Stomach (tissue), 8 donors: ENCODE measurements at regions not wholly inside any gene's neighbourhood (a gene's known extent, or its start where the extent isn't known, plus 50 kb on each side); places are given as distances from the start of the nearest gene placed in this dataset.

Source experiments
- DNase-seq, 2 donors: peaks; one replicate each; pipeline versions ENCODE4 v3.0.0 to v3.0.0-alpha.2; 2013 to 2019
- H3K27ac ChIP-seq, 5 donors: fragments of 200-600 bp in 4 of 5; sonication (generic) in 4 of 5; one replicate each; pipeline ENCODE4 v1.5.1; 2013 to 2019; ENCODE audit warnings: mild to moderate bottlenecking in 1 of 5, moderate library complexity in 1 of 5
- H3K27me3 ChIP-seq, 3 donors: fragments of 200-600 bp; sonication (generic); one replicate each; pipeline ENCODE4 v1.5.1; 2017 to 2019; ENCODE audit warnings: mixed run types in 1 of 3
- H3K36me3 ChIP-seq, 4 donors: fragments of 200-600 bp; sonication (generic); 1 replicate in 3 of 4; 2 replicates in 1 of 4; pipeline ENCODE4 v1.5.1; 2016 to 2019
- H3K4me1 ChIP-seq, 4 donors: fragments of 200-600 bp; sonication (generic); one replicate each; pipeline ENCODE4 v1.5.1; 2016 to 2019
- H3K4me3 ChIP-seq, 4 donors: fragments of 200-600 bp; sonication (generic) in 3 of 4; one replicate each; pipeline ENCODE4 v1.5.1; 2016 to 2019; ENCODE audit warnings: mild to moderate bottlenecking in 1 of 4
- H3K9me3 ChIP-seq, 4 donors: fragments of 200-600 bp; sonication (generic); one replicate each; pipeline ENCODE4 v1.5.1; 2016 to 2019
- CTCF ChIP-seq, 7 experiments: fragments of 450-650 bp in 4 of 7; fragments of 200-600 bp in 3 of 7; sonication (generic) in 3 of 7; IDR thresholded peaks; one replicate each; pipeline ENCODE4 v1.5.1; 2016 to 2019; ENCODE audit warnings: antibody characterized with exemption in 7 of 7, control low read depth in 2 of 7, mild to moderate bottlenecking in 1 of 7
- EP300 ChIP-seq: sonication (generic); formaldehyde crosslinking; IDR thresholded peaks from one replicate; pipeline ENCODE4 v1.6.1; 2017; ENCODE audit warnings: antibody characterized with exemption
- POLR2A ChIP-seq, 4 donors: fragments of 450-650 bp; IDR thresholded peaks; one replicate each; pipeline ENCODE4 v1.6.1; 2016; ENCODE audit warnings: antibody characterized with exemption in 4 of 4, control low read depth in 2 of 4, mild to moderate bottlenecking in 1 of 4, moderate library complexity in 1 of 4
- POLR2AphosphoS5 ChIP-seq, 3 donors: sonication (generic); formaldehyde crosslinking; IDR thresholded peaks; one replicate each; pipeline ENCODE4 v1.6.1; 2016; ENCODE audit warnings: antibody characterized with exemption in 3 of 3
- WGBS, 5 donors: extraction: QIAGEN DNeasy Blood & Tissue Kit in 3 of 5; methylation state at CpG; one replicate each; pipeline versions ENCODE4 v1.1.5 to v1.1.7; 2013 to 2018; 5-methylcytosine and 5-hydroxymethylcytosine counted together
- intact Hi-C: fragments of 100-400 bp; cut with DNase I; formaldehyde crosslinking; loops from one replicate; pipeline ENCODE4 v1.15.1; 2023; ENCODE audit warnings: low total_unique reads
- donor health status: healthy with polysubstance abuse.
- donor health status: Bipolar disorder and iron deficiency.
- donor health status: healthy.

DNA sequence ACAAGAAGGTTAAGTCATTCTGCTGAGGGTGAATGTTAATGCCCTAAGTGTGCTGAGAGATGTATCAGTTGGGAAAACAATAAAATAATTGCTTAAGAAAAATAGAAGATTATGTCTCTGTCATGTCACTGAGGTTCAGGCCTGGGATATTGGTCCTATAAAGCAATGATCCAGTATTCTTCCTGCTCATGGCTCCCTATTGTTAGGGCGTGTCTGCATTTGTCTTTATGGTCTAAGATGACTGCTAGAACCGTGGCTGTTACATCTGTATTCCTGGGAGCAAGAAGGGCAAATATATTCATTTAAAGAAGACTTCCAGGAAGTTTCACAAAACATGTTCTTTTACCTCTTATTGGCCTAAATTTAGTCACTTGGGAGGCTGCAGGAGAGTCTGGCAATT is 125.0 kb downstream of the KCNE4 start:
- Histone ChIP-seq H3K27ac (no peak overlapping the region), H3K9me3 (no peaks in the 10 kb centered on the region), H3K4me1 (no peaks in the 10 kb centered on the region), H3K4me3 (no peak overlapping the region), H3K27me3 (no peaks in the 10 kb centered on the region), H3K36me3 (no peaks in the 10 kb centered on the region)
- WGBS, 5 donors, result 63 to 81% (median 70%) methylated on average over 2 of the region's 2 CpGs
- TF ChIP-seq CTCF (IDR thresholded peaks at IDR 0.05) (no peak), EP300 (no peak), POLR2AphosphoS5 (IDR thresholded peaks at IDR 0.05) (no peak), POLR2A (IDR thresholded peaks at IDR 0.05) (no peak)
- DNase-seq, result no peak
- intact Hi-C loops, result no loop called here

GRCh38 chr2:223180463-223180862 is 128.5 kb downstream of the KCNE4 start:
- H3K4me1 ChIP-seq, result no peaks in the 10 kb centered on the region
- intact Hi-C loops, result no loop called here
- H3K36me3 ChIP-seq, result no peaks in the 10 kb centered on the region
- H3K4me3 ChIP-seq, result no peak overlapping the region
- WGBS, 5 donors, result 29 to 44% (median 40%) methylated on average over 2 of the region's 2 CpGs
- no peaks in the 10 kb centered on the region for H3K27me3 ChIP-seq
- no peak for TF ChIP-seq POLR2A (IDR thresholded peaks at IDR 0.05)
- no peak for TF ChIP-seq EP300
- no peak for TF ChIP-seq CTCF (IDR thresholded peaks at IDR 0.05)
- TF ChIP-seq POLR2AphosphoS5 (IDR thresholded peaks at IDR 0.05), result no peak
- no peak for DNase-seq
- no peak overlapping the region for H3K27ac ChIP-seq
- H3K9me3 ChIP-seq, result no peaks in the 10 kb centered on the region

DNA sequence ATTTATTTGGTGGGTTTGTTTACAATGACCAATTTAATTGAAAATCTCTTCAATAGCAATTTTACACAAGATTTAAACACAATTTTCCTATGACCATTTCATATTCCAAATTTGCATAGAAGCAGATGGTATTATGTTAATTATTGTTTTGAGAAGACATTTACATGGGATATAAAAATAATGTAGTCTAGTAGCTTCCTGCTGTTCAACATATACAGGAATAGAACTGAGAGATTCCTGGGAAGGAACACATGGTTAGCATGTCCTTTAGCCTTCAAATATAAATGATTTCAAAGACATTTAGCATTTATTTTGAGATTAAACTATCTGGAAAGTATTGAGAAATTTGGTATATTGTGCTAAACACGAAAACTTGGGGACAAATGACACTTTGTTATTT is 129.6 kb downstream of the KCNE4 start:
- Histone ChIP-seq H3K27ac (no peak overlapping the region), H3K4me1 (no peaks in the 10 kb centered on the region), H3K4me3 (no peak overlapping the region), H3K27me3 (no peaks in the 10 kb centered on the region), H3K9me3 (no peaks in the 10 kb centered on the region), H3K36me3 (no peaks in the 10 kb centered on the region)
- DNase-seq, result no peak
- 59 to 73% (median 71%) methylated on average over 1 of the region's 1 CpG for WGBS, 5 donors
- intact Hi-C loops, result no loop called here
- TF ChIP-seq POLR2A (IDR thresholded peaks at IDR 0.05) (no peak), EP300 (no peak), CTCF (IDR thresholded peaks at IDR 0.05) (no peak), POLR2AphosphoS5 (IDR thresholded peaks at IDR 0.05) (no peak)

- no peaks in the 10 kb centered on the region for H3K27me3 ChIP-seq
- no peak overlapping the region for H3K4me3 ChIP-seq
- no peak overlapping the region for H3K27ac ChIP-seq
- no peak for DNase-seq
- 71 to 93% (median 86%) methylated on average over 2 of the region's 2 CpGs for WGBS, 5 donors
- H3K36me3 ChIP-seq, result no peaks in the 10 kb centered on the region
- no peaks in the 10 kb centered on the region for H3K9me3 ChIP-seq
- TF ChIP-seq EP300, result no peak
- no peak for TF ChIP-seq POLR2AphosphoS5 (IDR thresholded peaks at IDR 0.05)
- TF ChIP-seq CTCF (IDR thresholded peaks at IDR 0.05), result no peak
- no peak for TF ChIP-seq POLR2A (IDR thresholded peaks at IDR 0.05)
- intact Hi-C loops, result no loop called here
- no peaks in the 10 kb centered on the region for H3K4me1 ChIP-seq
These were observed 130.4 kb downstream of the KCNE4 start for GRCh38 chr2:223182356-223182755.

- no peak for DNase-seq
- TF ChIP-seq POLR2A (IDR thresholded peaks at IDR 0.05) (no peak), CTCF (IDR thresholded peaks at IDR 0.05) (no peak), EP300 (no peak), POLR2AphosphoS5 (IDR thresholded peaks at IDR 0.05) (no peak)
- 78 to 89% (median 83%) methylated on average over 4 of the region's 4 CpGs for WGBS, 5 donors
- no peaks in the 10 kb centered on the region for H3K36me3 ChIP-seq
- H3K27me3 ChIP-seq, result no peaks in the 10 kb centered on the region
- no peak overlapping the region for H3K4me3 ChIP-seq
- no peaks in the 10 kb centered on the region for H3K9me3 ChIP-seq
- intact Hi-C loops, result no loop called here
- H3K4me1 ChIP-seq, result no peaks in the 10 kb centered on the region
- H3K27ac ChIP-seq, result no peak overlapping the region
These were observed 133.6 kb downstream of the KCNE4 start for GRCh38 chr2:223185638-223186037.
